IMR-90 (cell line): ENCODE measurements at regions not wholly inside any gene's neighbourhood (a gene's known extent, or its start where the extent isn't known, plus 50 kb on each side); places are given as distances from the start of the nearest gene placed in this dataset.

Experiments used
- ATAC-seq: fragments of 200-7000 bp; cut with Tn5 transposase; 2 replicates; pipeline ENCODE4 v1.9.1; 2020; ENCODE audit warnings: low read depth, mild to moderate bottlenecking, moderate library complexity
- BruUV-seq: library from RNA; stranded (reverse); fragments of 400-500 nt; replicated peaks from 2 replicates; lab custom pipeline; 2021; lab: Mats Ljungman, UMichigan
- CTCF ChIA-PET: fragments of 300-600 bp; formaldehyde crosslinking; extraction: SDS; loops from one replicate; lab custom pipeline; 2021; ENCODE audit warnings: antibody characterized with exemption; lab: Yijun Ruan, JAX
- POLR2A ChIA-PET: fragments of 300-600 bp; sonication (Branson Sonifier 250); formaldehyde crosslinking; loops from one replicate; lab custom pipeline; 2022; ENCODE audit warnings: antibody characterized with exemption; ENCODE audit not compliant: unreplicated experiment; lab: Charles Lee
- DNase-seq: peaks from one replicate; pipeline ENCODE4 v3.0.0; 2013
- H2AFZ ChIP-seq: replicated peaks from 2 replicates; pipeline ENCODE3; 2013; ENCODE audit warnings: low read length, mild to moderate bottlenecking; ENCODE audit not compliant: poor library complexity
- H2AK5ac ChIP-seq: 2 replicates; pipeline ENCODE4 v1.6.1; 2013; ENCODE audit warnings: low read depth, low read length, inconsistent platforms
- H2AK9ac ChIP-seq: replicated peaks from 2 replicates; pipeline ENCODE3; 2013; ENCODE audit warnings: mild to moderate bottlenecking, low read depth, low read length, moderate library complexity; ENCODE audit not compliant: poor library complexity
- H2BK120ac ChIP-seq: 2 replicates; pipeline ENCODE4 v1.6.1; 2013; ENCODE audit warnings: low read depth, low read length, inconsistent platforms
- H2BK15ac ChIP-seq: 3 replicates; pipeline ENCODE4 v1.6.1; 2013; ENCODE audit warnings: low read depth, low read length, inconsistent platforms
- H2BK20ac ChIP-seq: 2 replicates; pipeline ENCODE4 v1.6.1; 2013; ENCODE audit warnings: low read depth, mild to moderate bottlenecking, inconsistent platforms, low read length, moderate library complexity
- H2BK5ac ChIP-seq: 2 replicates; pipeline ENCODE4 v1.6.1; 2013; ENCODE audit warnings: mild to moderate bottlenecking, low read depth, low read length, inconsistent platforms; ENCODE audit not compliant: poor library complexity, severe bottlenecking
- H3K14ac ChIP-seq: replicated peaks from 2 replicates; pipeline ENCODE4 v1.6.1; 2013; ENCODE audit warnings: low read depth, low read length, inconsistent platforms
- H3K18ac ChIP-seq: 2 replicates; pipeline ENCODE4 v1.6.1; 2013; ENCODE audit warnings: low read depth, low read length, control low read depth
- H3K23ac ChIP-seq: 2 replicates; pipeline ENCODE4 v1.6.1; 2013; ENCODE audit warnings: low read depth, low read length, inconsistent platforms
- H3K27ac ChIP-seq: 2 replicates; pipeline ENCODE4 v1.5.1; 2013; ENCODE audit warnings: mild to moderate bottlenecking, control low read depth, low read length; ENCODE audit not compliant: insufficient read depth
- H3K27me3 ChIP-seq: 2 replicates; pipeline ENCODE4 v1.6.1; 2013; ENCODE audit warnings: low read length; ENCODE audit not compliant: control insufficient read depth, insufficient read depth
- H3K36me3 ChIP-seq: 2 replicates; pipeline ENCODE4 v1.6.1; 2013; ENCODE audit warnings: low read length, mixed read lengths; ENCODE audit not compliant: control insufficient read depth, insufficient read depth
- H3K4ac ChIP-seq: 2 replicates; pipeline ENCODE4 v1.6.1; 2013; ENCODE audit warnings: low read depth, low read length, inconsistent platforms
- H3K4me1 ChIP-seq: 2 replicates; pipeline ENCODE4 v1.6.1; 2013; ENCODE audit warnings: low read length, mixed read lengths; ENCODE audit not compliant: control insufficient read depth, insufficient read depth
- H3K4me2 ChIP-seq: 2 replicates; pipeline ENCODE4 v1.6.1; 2013; ENCODE audit warnings: low read depth, mild to moderate bottlenecking, control low read depth, low read length, moderate library complexity
- H3K4me3 ChIP-seq: 2 replicates; pipeline ENCODE4 v1.5.1; 2013; ENCODE audit warnings: low read depth, mild to moderate bottlenecking, control low read depth, low read length, moderate library complexity; ENCODE audit not compliant: insufficient read depth
- H3K56ac ChIP-seq: 2 replicates; pipeline ENCODE4 v1.6.1; 2013; ENCODE audit warnings: low read length, inconsistent platforms; ENCODE audit not compliant: insufficient read depth; ENCODE audit errors: extremely low read depth
- H3K79me1 ChIP-seq, 2 experiments: 2 replicates each; pipeline ENCODE4 v1.6.1; 2013; ENCODE audit warnings: low read length in 2 of 2, inconsistent platforms in 1 of 2, low read depth in 1 of 2
- H3K9ac ChIP-seq: 2 replicates; pipeline ENCODE4 v1.6.1; 2013; ENCODE audit warnings: low read depth, low read length, control low read depth
- H3K9me1 ChIP-seq: 2 replicates; pipeline ENCODE4 v1.6.1; 2013; ENCODE audit warnings: low read length, inconsistent platforms; ENCODE audit not compliant: insufficient read depth
- H3K9me3 ChIP-seq: 2 replicates; pipeline ENCODE4 v1.6.1; 2013; ENCODE audit warnings: low read length; ENCODE audit not compliant: control insufficient read depth, insufficient read depth
- H4K20me1 ChIP-seq: 2 replicates; pipeline ENCODE4 v1.6.1; 2013; ENCODE audit warnings: low read length, inconsistent platforms; ENCODE audit not compliant: insufficient read depth
- H4K5ac ChIP-seq: 2 replicates; pipeline ENCODE4 v1.6.1; 2013; ENCODE audit warnings: mild to moderate bottlenecking, low read depth, low read length, control low read depth
- H4K8ac ChIP-seq, 2 experiments: 2 replicates each; pipeline ENCODE4 v1.6.1; 2013; ENCODE audit warnings: low read depth in 2 of 2, low read length in 2 of 2, control low read depth in 1 of 2, inconsistent platforms in 1 of 2
- H4K91ac ChIP-seq: 2 replicates; pipeline ENCODE4 v1.6.1; 2013; ENCODE audit warnings: low read depth, low read length, inconsistent platforms; ENCODE audit not compliant: insufficient read depth
- BHLHE40 ChIP-seq: fragments of 150-350 bp; IDR thresholded peaks from 2 replicates; pipeline ENCODE4 v1.6.1; 2016; ENCODE audit warnings: mild to moderate bottlenecking, low read depth, low read length
- CHD1 ChIP-seq: IDR thresholded peaks from 2 replicates; pipeline ENCODE4 v1.6.1; 2012; ENCODE audit warnings: low read depth, low read length, improper control_type of control experiment
- CTCF ChIP-seq: conservative IDR thresholded peaks from 2 replicates; pipeline ENCODE4 v1.5.1; 2012; ENCODE audit warnings: mild to moderate bottlenecking, low read depth, low read length, improper control_type of control experiment
- ELK1 ChIP-seq: fragments of 150-350 bp; IDR thresholded peaks from 2 replicates; pipeline ENCODE4 v1.6.1; 2016; ENCODE audit warnings: low read depth, mild to moderate bottlenecking, low read length, moderate library complexity, borderline replicate concordance
- MAFK ChIP-seq: IDR thresholded peaks from 2 replicates; pipeline ENCODE4 v1.6.1; 2012; ENCODE audit warnings: low read depth, low read length, improper control_type of control experiment
- MAZ ChIP-seq: IDR thresholded peaks from 2 replicates; pipeline ENCODE4 v1.6.1; 2012; ENCODE audit warnings: low read depth, mild to moderate bottlenecking, low read length, improper control_type of control experiment, moderate library complexity, borderline replicate concordance
- MXI1 ChIP-seq: IDR thresholded peaks from 2 replicates; pipeline ENCODE4 v1.6.1; 2012; ENCODE audit warnings: low read depth, mild to moderate bottlenecking, low read length, moderate library complexity, borderline replicate concordance
- NFE2L2 ChIP-seq: fragments of 150-350 bp; IDR thresholded peaks from 2 replicates; pipeline ENCODE4 v1.6.1; 2016; ENCODE audit warnings: low read depth, mild to moderate bottlenecking, low read length
- POLR2A ChIP-seq: IDR thresholded peaks from 2 replicates; pipeline ENCODE4 v1.6.1; 2012; ENCODE audit warnings: mild to moderate bottlenecking, low read depth, low read length
- RCOR1 ChIP-seq: IDR thresholded peaks from 2 replicates; pipeline ENCODE4 v1.6.1; 2012; ENCODE audit warnings: mild to moderate bottlenecking, low read length, improper control_type of control experiment; ENCODE audit not compliant: insufficient replicate concordance
- RFX5 ChIP-seq: IDR thresholded peaks from 2 replicates; pipeline ENCODE4 v1.8.0; 2012; ENCODE audit warnings: low read depth, mild to moderate bottlenecking, low read length, moderate library complexity
- SMC3 ChIP-seq: fragments of 150-350 bp; IDR thresholded peaks from 2 replicates; pipeline ENCODE4 v1.6.1; 2016; ENCODE audit warnings: low read depth, mild to moderate bottlenecking, antibody characterized with exemption, low read length, moderate library complexity
- USF2 ChIP-seq: fragments of 150-350 bp; IDR thresholded peaks from 2 replicates; pipeline ENCODE4 v1.6.1; 2017; ENCODE audit warnings: mild to moderate bottlenecking, antibody characterized with exemption, low read length, low read depth
- WGBS, 2 experiments: methylation state at CpG; one replicate each; pipeline versions ENCODE4 v1.1.5 to v1.1.7; 2013; ENCODE audit warnings: missing lambda C conversion rate in 2 of 2; ENCODE audit not compliant: insufficient read length in 1 of 2; ENCODE audit errors: extremely low coverage in 2 of 2; 5-methylcytosine and 5-hydroxymethylcytosine counted together
- dilution Hi-C: fragments of 300-500 bp; cut with HindIII; formaldehyde crosslinking; loops from one replicate; pipeline ENCODE4 v1.14.3; 2018; ENCODE audit warnings: low sequenced_read_pairs; ENCODE audit not compliant: unreplicated experiment
- in situ Hi-C: fragments of 300-500 bp; cut with MboI; formaldehyde crosslinking; loops from 3 replicates; pipeline ENCODE4 v1.14.3; 2019; ENCODE audit warnings: low sequenced_read_pairs, inconsistent platforms, mixed read lengths
- intact Hi-C: fragments of 100-400 bp; cut with micrococcal nuclease; formaldehyde crosslinking; loops from 2 replicates; pipeline ENCODE4 v1.10.0; 2022

- ChIA-PET POLR2A (interaction anchor here (0.6 kb wide), 1 partner anchor 46 kb away, joined by 3 read pairs; no protein-coding TSS in a partner anchor), CTCF (no interaction called here)
- dilution Hi-C loops, result no loop called here
These were observed 60.3 kb upstream of the DEK start for GRCh38 chr6:18324706-18325042.

More at GRCh38 chr6:18324706-18325042, 60.3 kb upstream of the DEK start:
- H3K23ac ChIP-seq, result no peak overlapping the region
- no peaks in the 10 kb centered on the region for H3K79me1 ChIP-seq
- BruUV-seq, result no TSS peak
- no peaks in the 10 kb centered on the region for H3K27me3 ChIP-seq
- no peak overlapping the region for H2BK15ac ChIP-seq
- in situ Hi-C loops, result no loop called here
- H2AFZ ChIP-seq, result no peak overlapping the region
- H3K14ac ChIP-seq, result no peak overlapping the region
- H2BK120ac ChIP-seq, result no peak overlapping the region
- no peak overlapping the region for H3K27ac ChIP-seq
- intact Hi-C loops, result loop anchor here (1.0 kb wide), 1 partner anchor 180 kb away; no protein-coding TSS in a partner anchor
- no peak overlapping the region for H3K56ac ChIP-seq
- H3K9me1 ChIP-seq, result no peaks in the 10 kb centered on the region
- no peak overlapping the region for H4K8ac ChIP-seq
- H3K4me2 ChIP-seq, result no peak overlapping the region
- no peak overlapping the region for H3K4ac ChIP-seq
- no peaks in the 10 kb centered on the region for H4K20me1 ChIP-seq
- no peak overlapping the region for H3K9ac ChIP-seq
- WGBS, 2 experiments, result no CpG with 5 or more reads among the region's 4 CpGs
- no peak overlapping the region for H2AK5ac ChIP-seq
- H3K4me1 ChIP-seq, result peaks cover 2% of the 10 kb centered on the region; the same call in 1 of the 2 replicates
- H4K91ac ChIP-seq, result no peak overlapping the region
- no peak for TF ChIP-seq MAZ
- TF ChIP-seq USF2, result no peak
- TF ChIP-seq CHD1, result no peak
- no peak for TF ChIP-seq MXI1
- TF ChIP-seq ELK1, result no peak
- TF ChIP-seq SMC3, result no peak
- no peak for TF ChIP-seq BHLHE40
- no peak for TF ChIP-seq RFX5
- no peak for TF ChIP-seq RCOR1
- no peak for TF ChIP-seq CTCF
- TF ChIP-seq POLR2A, result no peak
- no peak for TF ChIP-seq MAFK
- no peak for TF ChIP-seq NFE2L2
- ATAC-seq (no peak), DNase-seq (no peak)
- no peak overlapping the region for H2AK9ac ChIP-seq
- H4K5ac ChIP-seq, result no peak overlapping the region
- H3K9me3 ChIP-seq, result no peaks in the 10 kb centered on the region
- H3K18ac ChIP-seq, result no peak overlapping the region
- no peak overlapping the region for H3K4me3 ChIP-seq
- no peak overlapping the region for H2BK5ac ChIP-seq
- H2BK20ac ChIP-seq, result no peak overlapping the region
- H3K36me3 ChIP-seq, result no peaks in the 10 kb centered on the region
